ENCODE measurements at regions not wholly inside any gene's neighbourhood (a gene's known extent, or its start where the extent isn't known, plus 50 kb on each side); places are given as distances from the start of the nearest gene placed in this dataset.

- no peak for ATAC-seq (replicated peaks in 1 of 2)
- Mint-ChIP-seq H3K27me3 (ENCODE audit: low read depth) (no peaks in the 10 kb centered on the region), H3K4me1 (ENCODE audit: low read depth) (no peaks in the 10 kb centered on the region), H3K36me3 (ENCODE audit: insufficient read depth in 2 of 2) (peaks cover 0 to 2% of the 10 kb centered on the region in 2 donors), H3K27ac (no peak overlapping the region), H3K9me3 (peaks cover 6 to 15% of the 10 kb centered on the region in 2 donors), H3K4me3 (no peak overlapping the region)
- no peak for DNase-seq
These were observed 99.7 kb downstream of the RND3 start for GRCh38 chr2:150387586-150388288.

- no peak overlapping the region for H3K4me3 Mint-ChIP-seq
These were observed 102.3 kb downstream of the RND3 start for GRCh38 chr2:150385211-150385610.

GRCh38 chr2:150383587-150383986, 103.9 kb downstream of the RND3 start:
- no peak for DNase-seq
- no peak for ATAC-seq (replicated peaks in 1 of 2)
- peaks cover 10 to 17% of the 10 kb centered on the region in 2 donors for H3K9me3 Mint-ChIP-seq
- H3K27me3 Mint-ChIP-seq (ENCODE audit: low read depth) = no peaks in the 10 kb centered on the region
- H3K27ac Mint-ChIP-seq = no peak overlapping the region
- H3K4me1 Mint-ChIP-seq (ENCODE audit: low read depth) = no peaks in the 10 kb centered on the region
- no peak overlapping the region for H3K4me3 Mint-ChIP-seq
- H3K36me3 Mint-ChIP-seq (ENCODE audit: insufficient read depth in 2 of 2) = peaks cover 0 to 4% of the 10 kb centered on the region in 2 donors

More at GRCh38 chr2:150385211-150385610, 102.3 kb downstream of the RND3 start:
- Mint-ChIP-seq H3K27ac (no peak overlapping the region), H3K36me3 (ENCODE audit: insufficient read depth in 2 of 2) (peaks cover 0 to 4% of the 10 kb centered on the region in 2 donors), H3K27me3 (ENCODE audit: low read depth) (no peaks in the 10 kb centered on the region), H3K4me1 (ENCODE audit: low read depth) (no peaks in the 10 kb centered on the region), H3K9me3 (peaks cover 10 to 17% of the 10 kb centered on the region in 2 donors)
- DNase-seq (no peak), ATAC-seq (replicated peaks in 1 of 2) (no peak)

GRCh38 chr2:150379166-150379565, 108.3 kb downstream of the RND3 start:
- no peak for DNase-seq
- Mint-ChIP-seq H3K4me1 (ENCODE audit: low read depth) (no peaks in the 10 kb centered on the region), H3K27ac (no peak overlapping the region), H3K9me3 (peaks cover 7 to 10% of the 10 kb centered on the region in 2 donors), H3K27me3 (ENCODE audit: low read depth) (no peaks in the 10 kb centered on the region), H3K4me3 (no peak overlapping the region), H3K36me3 (ENCODE audit: insufficient read depth in 2 of 2) (peaks cover 0 to 2% of the 10 kb centered on the region in 2 donors)
- ATAC-seq (replicated peaks in 1 of 2) = no peak

GRCh38 chr2:150378686-150379085, 108.8 kb downstream of the RND3 start:
- Mint-ChIP-seq H3K27me3 (ENCODE audit: low read depth) (no peaks in the 10 kb centered on the region), H3K4me3 (no peak overlapping the region), H3K4me1 (ENCODE audit: low read depth) (no peaks in the 10 kb centered on the region), H3K9me3 (peaks cover 7 to 9% of the 10 kb centered on the region in 2 donors), H3K27ac (no peak overlapping the region), H3K36me3 (ENCODE audit: insufficient read depth in 2 of 2) (peaks cover 0 to 2% of the 10 kb centered on the region in 2 donors)
- ATAC-seq (replicated peaks in 1 of 2) = no peak
- no peak for DNase-seq

- no peaks in the 10 kb centered on the region for H3K36me3 Mint-ChIP-seq (ENCODE audit: insufficient read depth in 2 of 2)
- H3K4me1 Mint-ChIP-seq (ENCODE audit: low read depth) = no peaks in the 10 kb centered on the region
- no peaks in the 10 kb centered on the region for H3K9me3 Mint-ChIP-seq
- H3K27ac Mint-ChIP-seq = no peak overlapping the region
- DNase-seq = no peak
- no peak for ATAC-seq (replicated peaks in 1 of 2)
- no peaks in the 10 kb centered on the region for H3K27me3 Mint-ChIP-seq (ENCODE audit: low read depth)
- no peak overlapping the region for H3K4me3 Mint-ChIP-seq
These were observed 110.7 kb downstream of the RND3 start for GRCh38 chr2:150376553-150377335.

- Mint-ChIP-seq H3K4me3 (no peak overlapping the region), H3K9me3 (no peaks in the 10 kb centered on the region), H3K27ac (no peak overlapping the region), H3K4me1 (ENCODE audit: low read depth) (no peaks in the 10 kb centered on the region), H3K27me3 (ENCODE audit: low read depth) (no peaks in the 10 kb centered on the region), H3K36me3 (ENCODE audit: insufficient read depth in 2 of 2) (no peaks in the 10 kb centered on the region)
- no peak for DNase-seq
- no peak for ATAC-seq (replicated peaks in 1 of 2)
These were observed 112.1 kb downstream of the RND3 start for GRCh38 chr2:150375333-150375732.

- H3K27ac Mint-ChIP-seq = no peak overlapping the region
- no peaks in the 10 kb centered on the region for H3K36me3 Mint-ChIP-seq (ENCODE audit: insufficient read depth in 2 of 2)
- H3K27me3 Mint-ChIP-seq (ENCODE audit: low read depth) = no peaks in the 10 kb centered on the region
- H3K4me3 Mint-ChIP-seq = no peak overlapping the region
- ATAC-seq (replicated peaks in 1 of 2) = no peak
- H3K9me3 Mint-ChIP-seq = no peaks in the 10 kb centered on the region
- DNase-seq = no peak
- H3K4me1 Mint-ChIP-seq (ENCODE audit: low read depth) = no peaks in the 10 kb centered on the region
These were observed 113.0 kb downstream of the RND3 start for GRCh38 chr2:150374492-150374891.

GRCh38 chr2:150373374-150373773, 114.1 kb downstream of the RND3 start:
- Mint-ChIP-seq H3K27ac (no peak overlapping the region), H3K4me3 (no peak overlapping the region), H3K4me1 (ENCODE audit: low read depth) (no peaks in the 10 kb centered on the region), H3K36me3 (ENCODE audit: insufficient read depth in 2 of 2) (no peaks in the 10 kb centered on the region), H3K9me3 (no peaks in the 10 kb centered on the region), H3K27me3 (ENCODE audit: low read depth) (no peaks in the 10 kb centered on the region)
- DNase-seq (no peak), ATAC-seq (replicated peaks in 1 of 2) (no peak)

GRCh38 chr2:150371044-150371818, 116.2 kb downstream of the RND3 start:
- no peak for ATAC-seq (replicated peaks in 1 of 2)
- no peak overlapping the region for H3K4me3 Mint-ChIP-seq
- H3K36me3 Mint-ChIP-seq (ENCODE audit: insufficient read depth in 2 of 2) = no peaks in the 10 kb centered on the region
- H3K27me3 Mint-ChIP-seq (ENCODE audit: low read depth) = no peaks in the 10 kb centered on the region
- no peak for DNase-seq
- no peaks in the 10 kb centered on the region for H3K4me1 Mint-ChIP-seq (ENCODE audit: low read depth)
- H3K27ac Mint-ChIP-seq = no peak overlapping the region
- H3K9me3 Mint-ChIP-seq = no peaks in the 10 kb centered on the region

GRCh38 chr2:150370561-150370960, 116.9 kb downstream of the RND3 start:
- no peaks in the 10 kb centered on the region for H3K4me1 Mint-ChIP-seq (ENCODE audit: low read depth)
- no peak for ATAC-seq (replicated peaks in 1 of 2)
- no peak overlapping the region for H3K4me3 Mint-ChIP-seq
- H3K27me3 Mint-ChIP-seq (ENCODE audit: low read depth) = no peaks in the 10 kb centered on the region
- no peak for DNase-seq
- no peaks in the 10 kb centered on the region for H3K9me3 Mint-ChIP-seq
- no peak overlapping the region for H3K27ac Mint-ChIP-seq
- H3K36me3 Mint-ChIP-seq (ENCODE audit: insufficient read depth in 2 of 2) = no peaks in the 10 kb centered on the region

- Mint-ChIP-seq H3K36me3 (ENCODE audit: insufficient read depth in 2 of 2) (no peaks in the 10 kb centered on the region), H3K9me3 (no peaks in the 10 kb centered on the region), H3K4me3 (no peak overlapping the region), H3K4me1 (ENCODE audit: low read depth) (no peaks in the 10 kb centered on the region), H3K27me3 (ENCODE audit: low read depth) (no peaks in the 10 kb centered on the region), H3K27ac (no peak overlapping the region)
- DNase-seq = no peak
- no peak for ATAC-seq (replicated peaks in 1 of 2)
These were observed 117.6 kb downstream of the RND3 start for GRCh38 chr2:150369862-150370261.

- no peaks in the 10 kb centered on the region for H3K27me3 Mint-ChIP-seq (ENCODE audit: low read depth)
- no peaks in the 10 kb centered on the region for H3K4me1 Mint-ChIP-seq (ENCODE audit: low read depth)
- no peaks in the 10 kb centered on the region for H3K36me3 Mint-ChIP-seq (ENCODE audit: insufficient read depth in 2 of 2)
- peaks cover 2 to 6% of the 10 kb centered on the region in 2 donors for H3K9me3 Mint-ChIP-seq
- DNase-seq (no peak), ATAC-seq (replicated peaks in 1 of 2) (no peak)
- H3K4me3 Mint-ChIP-seq = no peak overlapping the region
- no peak overlapping the region for H3K27ac Mint-ChIP-seq
These were observed 129.0 kb downstream of the RND3 start for GRCh38 chr2:150358468-150358807.

Measured in activated T-cell treated with anti-CD3 and anti-CD28 coated beads, Interleukin-2, amount 50 U/mL, for 72 hours (primary cell).